ENCODE measurements at regions not wholly inside any gene's neighbourhood (a gene's known extent, or its start where the extent isn't known, plus 50 kb on each side); places are given as distances from the start of the nearest gene placed in this dataset.
"Not testable (repeated sequence)": the region's sequence is repeated elsewhere in the genome, so short reads cannot be mapped to it uniquely, and the experiment has no call there.

GRCh38 chr4:125262502-125262901 lies 52.3 kb upstream of the FAT4 start:
- DNase-seq (ENCODE audit: low spot score): no peak
- no peak for FAIRE-seq

GRCh38 chr4:125262079-125262478 lies 52.7 kb upstream of the FAT4 start:
- FAIRE-seq (no peak), DNase-seq (ENCODE audit: low spot score) (no peak)

GRCh38 chr4:125254106-125254505 lies 60.6 kb upstream of the FAT4 start:
- FAIRE-seq: no peak
- DNase-seq (ENCODE audit: low spot score): no peak

- no peak for FAIRE-seq
These were observed 69.8 kb upstream of the FAT4 start for GRCh38 chr4:125244848-125245450.

GRCh38 chr4:125243789-125244397 lies 70.9 kb upstream of the FAT4 start:
- FAIRE-seq (no peak), DNase-seq (ENCODE audit: low spot score) (no peak)

More at GRCh38 chr4:125244848-125245450, 69.8 kb upstream of the FAT4 start:
- no peak for DNase-seq (ENCODE audit: low spot score)

GRCh38 chr4:125235971-125236370 lies 78.8 kb upstream of the FAT4 start:
- FAIRE-seq (no peak), DNase-seq (ENCODE audit: low spot score) (no peak)

GRCh38 chr4:125231661-125232060 lies 83.1 kb upstream of the FAT4 start:
- DNase-seq (ENCODE audit: low spot score) (no peak), FAIRE-seq (no peak)

GRCh38 chr4:125229596-125230058 lies 85.1 kb upstream of the FAT4 start:
- FAIRE-seq (no peak), DNase-seq (ENCODE audit: low spot score) (no peak)

GRCh38 chr4:125225806-125226205 lies 88.9 kb upstream of the FAT4 start:
- DNase-seq (ENCODE audit: low spot score): no peak
- no peak for FAIRE-seq

- no peak for DNase-seq (ENCODE audit: low spot score)
- FAIRE-seq: no peak
These were observed 114.2 kb upstream of the FAT4 start for GRCh38 chr4:125200556-125200955.

GRCh38 chr4:125198916-125199315 lies 115.8 kb upstream of the FAT4 start:
- peak; percentile 8 for DNase-seq (ENCODE audit: low spot score)

GRCh38 chr4:125191874-125192459 lies 122.8 kb upstream of the FAT4 start:
- not testable (repeated sequence) for DNase-seq (ENCODE audit: low spot score); FAIRE-seq

More at GRCh38 chr4:125198916-125199315, 115.8 kb upstream of the FAT4 start:
- no peak for FAIRE-seq

- no peak for DNase-seq (ENCODE audit: low spot score)
- no peak for FAIRE-seq
These were observed 123.5 kb upstream of the FAT4 start for GRCh38 chr4:125191232-125191631.

- DNase-seq (ENCODE audit: low spot score): no peak
- no peak for FAIRE-seq
These were observed 127.3 kb upstream of the FAT4 start for GRCh38 chr4:125187226-125188176.

- DNase-seq (ENCODE audit: low spot score) (no peak), FAIRE-seq (no peak)
These were observed 130.6 kb upstream of the FAT4 start for GRCh38 chr4:125184116-125184515.

GRCh38 chr4:125181804-125182203 lies 133.0 kb upstream of the FAT4 start:
- DNase-seq (ENCODE audit: low spot score) (no peak), FAIRE-seq (no peak)

- FAIRE-seq: no peak
These were observed 135.0 kb upstream of the FAT4 start for GRCh38 chr4:125179727-125180126.

GRCh38 chr4:125169192-125169591 lies 145.6 kb upstream of the FAT4 start:
- DNase-seq (ENCODE audit: low spot score) (no peak), FAIRE-seq (no peak)

More at GRCh38 chr4:125179727-125180126, 135.0 kb upstream of the FAT4 start:
- no peak for DNase-seq (ENCODE audit: low spot score)

- DNase-seq (ENCODE audit: low spot score) (no peak), FAIRE-seq (no peak)
These were observed 146.2 kb upstream of the FAT4 start for GRCh38 chr4:125168531-125168930.

- DNase-seq (ENCODE audit: low spot score); FAIRE-seq: not testable (repeated sequence)
These were observed 148.7 kb upstream of the FAT4 start for GRCh38 chr4:125166012-125166411.

GRCh38 chr4:125159001-125159400 lies 155.8 kb upstream of the FAT4 start:
- FAIRE-seq (no peak), DNase-seq (ENCODE audit: low spot score) (no peak)

GRCh38 chr4:125155251-125155650 lies 159.5 kb upstream of the FAT4 start:
- FAIRE-seq (no peak), DNase-seq (ENCODE audit: low spot score) (no peak)
